ENCODE measurements at regions not wholly inside any gene's neighbourhood (a gene's known extent, or its start where the extent isn't known, plus 50 kb on each side); places are given as distances from the start of the nearest gene placed in this dataset.

DNA sequence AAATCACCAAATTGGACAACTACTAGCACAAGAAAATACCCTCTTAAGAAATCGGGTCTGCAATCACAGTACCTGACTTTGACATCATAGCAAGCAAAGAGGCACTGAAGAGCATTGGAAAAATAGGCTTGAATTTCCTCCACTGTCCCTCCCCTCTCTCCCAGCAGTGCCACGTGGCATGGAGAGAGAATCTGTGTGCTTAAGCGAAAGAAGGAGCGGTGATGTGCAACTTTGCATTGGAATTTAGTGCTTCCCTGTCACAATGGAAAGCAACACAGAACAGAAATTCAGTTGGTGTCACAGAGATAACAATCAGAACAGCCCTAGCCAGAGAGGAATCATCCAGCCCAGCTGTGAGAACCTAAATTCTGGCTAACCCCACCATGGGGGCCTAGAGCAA lies 207.5 kb upstream of the SLITRK3 start:
- no peaks in the 10 kb centered on the region for H3K36me3 ChIP-seq
- no peak for ATAC-seq
- TF ChIP-seq EP300 (IDR thresholded peaks at IDR 0.05) (no peak), POLR2AphosphoS5 (IDR thresholded peaks at IDR 0.05) (no peak), POLR2A (IDR thresholded peaks at IDR 0.05) (no peak)
- TF ChIP-seq, protein P1, sequence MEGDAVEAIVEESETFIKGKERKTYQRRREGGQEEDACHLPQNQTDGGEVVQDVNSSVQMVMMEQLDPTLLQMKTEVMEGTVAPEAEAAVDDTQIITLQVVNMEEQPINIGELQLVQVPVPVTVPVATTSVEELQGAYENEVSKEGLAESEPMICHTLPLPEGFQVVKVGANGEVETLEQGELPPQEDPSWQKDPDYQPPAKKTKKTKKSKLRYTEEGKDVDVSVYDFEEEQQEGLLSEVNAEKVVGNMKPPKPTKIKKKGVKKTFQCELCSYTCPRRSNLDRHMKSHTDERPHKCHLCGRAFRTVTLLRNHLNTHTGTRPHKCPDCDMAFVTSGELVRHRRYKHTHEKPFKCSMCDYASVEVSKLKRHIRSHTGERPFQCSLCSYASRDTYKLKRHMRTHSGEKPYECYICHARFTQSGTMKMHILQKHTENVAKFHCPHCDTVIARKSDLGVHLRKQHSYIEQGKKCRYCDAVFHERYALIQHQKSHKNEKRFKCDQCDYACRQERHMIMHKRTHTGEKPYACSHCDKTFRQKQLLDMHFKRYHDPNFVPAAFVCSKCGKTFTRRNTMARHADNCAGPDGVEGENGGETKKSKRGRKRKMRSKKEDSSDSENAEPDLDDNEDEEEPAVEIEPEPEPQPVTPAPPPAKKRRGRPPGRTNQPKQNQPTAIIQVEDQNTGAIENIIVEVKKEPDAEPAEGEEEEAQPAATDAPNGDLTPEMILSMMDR (IDR thresholded peaks at IDR 0.05) = no peak
- H3K27me3 ChIP-seq = no peaks in the 10 kb centered on the region
- peaks cover 0 to 4% (median 0%) of the 10 kb centered on the region in 3 donors for H3K4me1 ChIP-seq
- no peaks in the 10 kb centered on the region for H3K9me3 ChIP-seq
- 70 to 92% methylated on average over 2 of the region's 4 CpGs for WGBS, 2 donors (ENCODE audit: low coverage in 1 of 2)
- H3K4me3 ChIP-seq = no peak overlapping the region
- H3K27ac ChIP-seq = no peak overlapping the region

DNA sequence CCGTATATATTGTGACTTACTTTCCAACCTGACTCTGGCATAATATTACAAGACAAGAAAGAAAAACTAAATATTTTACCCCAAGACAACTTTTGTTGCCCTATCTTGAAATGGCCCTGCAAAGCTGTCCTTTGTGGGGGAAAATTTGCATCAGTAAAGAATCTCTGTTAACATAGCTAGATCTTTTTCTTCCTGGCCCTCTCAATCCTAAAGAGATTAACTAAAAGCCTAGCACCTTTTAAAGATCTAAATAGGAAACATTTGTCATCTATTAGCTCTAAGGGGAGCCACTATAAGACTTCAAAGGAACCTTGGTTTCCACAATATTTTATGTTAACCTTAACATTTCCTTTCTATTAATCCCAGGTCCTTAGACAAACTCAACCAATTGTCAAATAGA lies 199.0 kb upstream of the SLITRK3 start:
- ATAC-seq = no peak
- Histone ChIP-seq H3K4me3 (no peak overlapping the region), H3K9me3 (no peaks in the 10 kb centered on the region), H3K27ac (no peak overlapping the region), H3K27me3 (no peaks in the 10 kb centered on the region), H3K36me3 (no peaks in the 10 kb centered on the region), H3K4me1 (no peaks in the 10 kb centered on the region)
- WGBS, 2 donors (ENCODE audit: low coverage in 1 of 2) = 95 to 100% methylated on average over 1 of the region's 1 CpG
- TF ChIP-seq POLR2AphosphoS5 (IDR thresholded peaks at IDR 0.05) = no peak
- TF ChIP-seq, protein P1 (IDR thresholded peaks at IDR 0.05) = no peak
- no peak for TF ChIP-seq POLR2A (IDR thresholded peaks at IDR 0.05)
- no peak for TF ChIP-seq EP300 (IDR thresholded peaks at IDR 0.05)

DNA sequence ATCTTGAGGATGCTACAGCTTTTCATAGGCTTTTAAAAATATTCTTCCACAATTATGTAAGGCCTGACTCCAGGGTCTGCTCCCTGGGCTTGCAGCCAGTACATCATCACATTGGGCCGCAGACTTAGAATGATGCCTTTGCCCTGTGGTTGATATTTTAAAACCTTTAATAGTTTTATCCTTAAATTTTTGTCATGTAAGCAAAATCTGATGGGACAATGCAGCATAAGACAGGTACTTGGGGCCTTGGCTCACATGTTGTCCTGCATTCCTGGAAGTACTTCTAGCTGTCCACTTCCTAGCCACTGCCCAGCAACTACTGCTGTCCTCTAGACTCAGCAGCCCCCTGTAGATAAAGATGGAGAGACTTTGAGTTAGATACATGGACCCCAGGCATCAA lies 197.3 kb upstream of the SLITRK3 start:
- 63% methylated on average over 1 of the region's 1 CpG; no CpG with 5 or more reads in 1 of the 2 donors for WGBS, 2 donors (ENCODE audit: low coverage in 1 of 2)
- Histone ChIP-seq H3K4me1 (peaks cover 0 to 15% (median 0%) of the 10 kb centered on the region in 3 donors), H3K27ac (no peak overlapping the region), H3K36me3 (no peaks in the 10 kb centered on the region), H3K9me3 (no peaks in the 10 kb centered on the region), H3K27me3 (no peaks in the 10 kb centered on the region), H3K4me3 (no peak overlapping the region)
- ATAC-seq = no peak
- TF ChIP-seq POLR2AphosphoS5 (IDR thresholded peaks at IDR 0.05) (no peak), POLR2A (IDR thresholded peaks at IDR 0.05) (no peak)

DNA sequence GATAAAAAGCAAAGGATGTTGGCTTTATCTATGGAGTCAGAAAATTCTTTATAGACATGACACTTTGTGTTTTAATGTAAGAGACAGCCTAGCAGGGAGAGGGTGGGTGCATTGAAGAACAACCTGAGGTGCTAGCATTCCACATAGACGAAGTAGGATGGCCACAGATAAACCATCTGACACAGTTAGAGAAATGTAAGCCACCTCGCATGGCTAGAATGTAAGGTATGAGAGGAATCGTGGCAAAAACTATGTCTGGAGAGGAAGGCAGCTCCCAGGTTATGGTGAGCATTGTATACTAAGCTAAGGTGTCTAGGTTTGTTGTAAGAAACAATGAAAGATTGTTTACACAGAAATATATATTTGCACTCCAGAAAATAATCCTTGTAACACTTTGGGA lies 194.0 kb upstream of the SLITRK3 start:
- peaks cover 0 to 4% (median 0%) of the 10 kb centered on the region in 3 donors for H3K9me3 ChIP-seq
- no peaks in the 10 kb centered on the region for H3K27me3 ChIP-seq
- no peaks in the 10 kb centered on the region for H3K36me3 ChIP-seq
- H3K4me1 ChIP-seq = peaks cover 0 to 15% (median 0%) of the 10 kb centered on the region in 3 donors
- H3K4me3 ChIP-seq = no peak overlapping the region
- TF ChIP-seq POLR2A (IDR thresholded peaks at IDR 0.05) (no peak), POLR2AphosphoS5 (IDR thresholded peaks at IDR 0.05) (no peak), EP300 (IDR thresholded peaks at IDR 0.05) (no peak)
- TF ChIP-seq, protein P1 (IDR thresholded peaks at IDR 0.05) = no peak
- H3K27ac ChIP-seq = no peak overlapping the region
- ATAC-seq = no peak
- 42 to 67% methylated on average over 3 of the region's 3 CpGs for WGBS, 2 donors (ENCODE audit: low coverage in 1 of 2)

DNA sequence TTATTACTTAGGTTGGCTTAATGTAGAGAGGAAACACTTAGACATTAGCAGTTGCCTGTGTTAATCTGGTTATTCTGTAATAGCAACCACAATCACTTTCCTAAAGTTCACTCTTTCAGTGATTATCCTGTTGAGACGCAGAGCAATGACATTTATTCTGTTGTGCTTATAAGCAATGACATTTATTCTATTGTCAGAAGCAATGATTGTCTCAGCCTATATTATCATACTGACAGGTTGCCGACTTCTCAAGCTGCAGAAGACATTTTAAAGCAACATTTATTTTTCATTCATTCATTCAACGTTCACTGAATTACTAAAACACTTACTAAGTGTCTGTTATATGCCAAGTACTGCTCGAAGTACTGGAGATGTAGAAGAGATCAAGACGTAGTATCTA lies 193.5 kb upstream of the SLITRK3 start:
- no peak for ATAC-seq
- Histone ChIP-seq H3K36me3 (no peaks in the 10 kb centered on the region), H3K4me1 (peaks cover 0 to 15% (median 0%) of the 10 kb centered on the region in 3 donors), H3K27ac (peak overlapping the region in 1 of 4 donors; percentile 39), H3K4me3 (no peak overlapping the region), H3K27me3 (no peaks in the 10 kb centered on the region), H3K9me3 (peaks cover 0 to 4% (median 0%) of the 10 kb centered on the region in 3 donors)
- WGBS, 2 donors (ENCODE audit: low coverage in 1 of 2) = 65 to 85% methylated on average over 5 of the region's 5 CpGs
- no peak for TF ChIP-seq EP300 (IDR thresholded peaks at IDR 0.05)
- TF ChIP-seq, protein P1 (IDR thresholded peaks at IDR 0.05) = no peak
- TF ChIP-seq POLR2AphosphoS5 (IDR thresholded peaks at IDR 0.05) = no peak
- no peak for TF ChIP-seq POLR2A (IDR thresholded peaks at IDR 0.05)

Measured in gastroesophageal sphincter (tissue), 4 donors.